GM12874 (cell line): ENCODE measurements at regions not wholly inside any gene's neighbourhood (a gene's known extent, or its start where the extent isn't known, plus 50 kb on each side); places are given as distances from the start of the nearest gene placed in this dataset.

Experiments used
- TF ChIP-seq, protein P1 (sequence below): IDR thresholded peaks from 2 replicates; pipeline ENCODE4 v1.5.1; 2011; ENCODE audit warnings: low read depth, mild to moderate bottlenecking, control low read depth, low read length, moderate library complexity; ENCODE audit not compliant: insufficient read depth

DNA sequence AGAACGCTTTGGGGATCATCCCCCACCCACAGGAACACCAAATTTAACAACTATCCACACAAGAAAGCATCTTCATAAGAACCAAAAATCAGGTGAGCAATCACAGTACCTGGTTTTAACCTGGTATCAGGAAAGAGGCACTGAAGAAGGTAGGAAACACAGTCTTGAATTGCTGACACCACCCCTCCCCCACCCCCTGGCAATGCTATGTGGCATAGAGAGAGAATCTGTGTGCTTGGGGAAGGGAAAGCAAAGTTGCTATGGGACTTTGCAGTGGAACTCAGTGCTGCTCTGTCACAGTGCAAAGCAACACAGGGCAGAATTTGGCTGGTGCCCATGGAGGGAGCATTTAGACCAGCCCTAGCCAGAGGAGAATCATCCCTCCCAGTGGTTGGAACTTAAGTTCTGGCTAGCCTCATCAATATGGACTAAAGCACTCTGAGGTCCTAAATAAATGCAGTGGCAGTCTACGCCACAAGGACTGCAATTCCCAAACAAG is 565.5 kb downstream of the EPM2A start:
- TF ChIP-seq, protein P1, sequence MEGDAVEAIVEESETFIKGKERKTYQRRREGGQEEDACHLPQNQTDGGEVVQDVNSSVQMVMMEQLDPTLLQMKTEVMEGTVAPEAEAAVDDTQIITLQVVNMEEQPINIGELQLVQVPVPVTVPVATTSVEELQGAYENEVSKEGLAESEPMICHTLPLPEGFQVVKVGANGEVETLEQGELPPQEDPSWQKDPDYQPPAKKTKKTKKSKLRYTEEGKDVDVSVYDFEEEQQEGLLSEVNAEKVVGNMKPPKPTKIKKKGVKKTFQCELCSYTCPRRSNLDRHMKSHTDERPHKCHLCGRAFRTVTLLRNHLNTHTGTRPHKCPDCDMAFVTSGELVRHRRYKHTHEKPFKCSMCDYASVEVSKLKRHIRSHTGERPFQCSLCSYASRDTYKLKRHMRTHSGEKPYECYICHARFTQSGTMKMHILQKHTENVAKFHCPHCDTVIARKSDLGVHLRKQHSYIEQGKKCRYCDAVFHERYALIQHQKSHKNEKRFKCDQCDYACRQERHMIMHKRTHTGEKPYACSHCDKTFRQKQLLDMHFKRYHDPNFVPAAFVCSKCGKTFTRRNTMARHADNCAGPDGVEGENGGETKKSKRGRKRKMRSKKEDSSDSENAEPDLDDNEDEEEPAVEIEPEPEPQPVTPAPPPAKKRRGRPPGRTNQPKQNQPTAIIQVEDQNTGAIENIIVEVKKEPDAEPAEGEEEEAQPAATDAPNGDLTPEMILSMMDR, result no peak

DNA sequence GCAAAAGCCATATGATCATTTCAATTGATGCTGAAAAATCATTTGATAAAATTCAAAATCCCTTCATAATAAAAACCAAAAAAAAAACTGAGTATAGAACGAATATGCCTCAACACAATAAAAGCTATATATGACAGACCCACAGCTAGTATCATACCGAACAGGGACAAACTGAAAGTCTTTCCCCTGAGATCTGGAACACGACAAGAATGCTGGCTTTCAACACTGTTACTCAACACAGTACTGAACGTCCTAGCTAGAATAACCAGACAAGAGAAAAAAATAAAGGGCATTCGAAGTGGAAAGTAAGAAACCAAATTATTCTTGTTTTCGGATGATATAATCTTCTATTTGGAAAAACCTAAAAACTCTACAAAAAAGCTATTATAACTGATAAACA is 559.9 kb downstream of the EPM2A start:
- TF ChIP-seq, protein P1, result no peak

DNA sequence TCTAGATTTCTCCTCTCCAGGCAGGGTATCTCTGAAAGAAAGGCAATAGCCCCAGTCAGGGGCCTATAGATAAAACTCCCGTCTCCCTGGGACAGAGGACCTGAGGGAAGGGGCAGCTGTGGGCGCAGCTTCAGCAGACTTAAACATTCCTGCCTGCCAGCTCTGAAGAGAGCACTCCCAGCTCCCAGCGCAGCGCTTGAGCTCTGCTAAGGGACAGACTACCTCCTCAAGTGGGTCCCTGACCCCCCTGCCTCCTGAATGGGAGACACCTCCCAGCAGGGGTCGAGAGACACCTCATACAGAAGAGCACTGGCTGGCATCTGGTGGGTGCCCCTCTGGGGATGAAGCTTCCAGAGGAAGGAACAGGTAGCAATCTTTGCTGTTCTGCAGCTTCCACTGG is 556.9 kb downstream of the EPM2A start:
- TF ChIP-seq, protein P1, result no peak

GRCh38 chr6:145187491-145188206 is 547.7 kb downstream of the EPM2A start:
- TF ChIP-seq, protein P1, result no peak

DNA sequence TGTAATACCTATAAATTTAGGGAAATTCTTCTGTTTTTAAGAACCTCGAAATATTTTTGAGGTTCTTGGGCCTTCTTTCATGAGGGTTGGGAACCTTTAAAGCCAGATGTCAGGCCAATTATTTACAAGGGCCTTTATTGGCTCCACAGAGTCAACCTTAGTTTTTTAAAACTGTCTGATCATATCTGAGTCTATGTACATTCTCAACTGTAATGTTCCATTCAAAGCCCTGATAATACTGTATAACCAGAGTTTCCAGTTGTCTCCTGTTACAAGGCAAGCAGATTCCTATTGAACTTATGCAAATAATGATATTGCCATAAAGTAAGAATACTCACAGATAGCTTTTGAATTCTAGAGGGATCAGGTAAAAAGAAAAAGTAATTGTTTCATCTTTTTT is 545.5 kb downstream of the EPM2A start:
- TF ChIP-seq, protein P1, result no peak

DNA sequence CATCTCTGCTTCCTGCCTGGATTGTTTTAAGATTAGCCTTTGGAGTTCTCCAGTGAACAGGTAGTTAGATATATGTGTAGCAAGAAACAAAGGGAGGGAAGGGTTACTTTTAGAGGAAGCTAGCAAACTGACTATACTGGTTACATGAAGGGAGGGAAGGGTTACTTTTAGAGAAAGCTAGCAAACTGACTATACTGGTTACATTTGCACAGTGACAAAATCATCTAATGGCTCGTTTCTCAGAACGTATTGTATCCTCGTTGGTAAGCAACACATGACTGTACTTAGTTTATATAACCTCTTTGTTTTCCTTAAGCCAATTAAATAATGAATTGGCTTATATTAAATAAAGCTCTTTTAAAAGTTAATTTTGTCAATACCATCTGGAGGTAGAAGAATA is 540.9 kb downstream of the EPM2A start:
- TF ChIP-seq, protein P1, result no peak

- TF ChIP-seq, protein P1, result no peak
Measured at GRCh38 chr6:145199961-145200360, 535.4 kb downstream of the EPM2A start.

GRCh38 chr6:145204301-145204700 is 531.0 kb downstream of the EPM2A start:
- TF ChIP-seq, protein P1, result no peak
